GM23338 (cell line): ENCODE measurements at regions not wholly inside any gene's neighbourhood (a gene's known extent, or its start where the extent isn't known, plus 50 kb on each side); places are given as distances from the start of the nearest gene placed in this dataset.

Source experiments
- ATAC-seq: fragments of 200-7000 bp; cut with Tn5 transposase; 3 replicates; pipeline ENCODE4 v1.9.1; 2020
- DNase-seq: peaks from one replicate; pipeline ENCODE4 v3.0.0-alpha.2; 2015; ENCODE audit warnings: low spot score
- H2AFZ ChIP-seq: fragments of 200-600 bp; sonication (generic); 2 replicates; pipeline ENCODE4 v1.8.0; 2016; ENCODE audit warnings: antibody characterized with exemption, mild to moderate bottlenecking, moderate library complexity
- H3F3A ChIP-seq: fragments of 200-600 bp; sonication (generic); replicated peaks from 2 replicates; pipeline ENCODE4 v1.8.0; 2017; ENCODE audit warnings: antibody characterized with exemption, mixed run types, low read depth
- H3K27ac ChIP-seq: fragments of 200-600 bp; sonication (generic); 2 replicates; pipeline ENCODE4 v1.6.1; 2016; ENCODE audit warnings: low read depth
- H3K27me3 ChIP-seq: fragments of 200-600 bp; sonication (generic); 2 replicates; pipeline ENCODE4 v1.8.0; 2016; ENCODE audit warnings: mild to moderate bottlenecking, mixed run types, moderate library complexity; ENCODE audit not compliant: insufficient read depth
- H3K36me3 ChIP-seq: fragments of 200-600 bp; sonication (generic); 2 replicates; pipeline ENCODE4 v1.8.0; 2016; ENCODE audit warnings: mild to moderate bottlenecking; ENCODE audit not compliant: insufficient read depth
- H3K4me1 ChIP-seq: fragments of 200-600 bp; sonication (generic); 2 replicates; pipeline ENCODE4 v1.8.0; 2016; ENCODE audit warnings: mild to moderate bottlenecking, moderate library complexity; ENCODE audit not compliant: insufficient read depth
- H3K4me2 ChIP-seq: fragments of 200-600 bp; sonication (generic); 2 replicates; pipeline ENCODE4 v1.7.1; 2017; ENCODE audit warnings: mixed run types
- H3K4me3 ChIP-seq: fragments of 200-600 bp; sonication (generic); 2 replicates; pipeline ENCODE4 v1.6.1; 2016; ENCODE audit warnings: mixed run types
- H3K79me2 ChIP-seq: fragments of 200-600 bp; sonication (generic); replicated peaks from 2 replicates; pipeline ENCODE4 v1.8.0; 2017; ENCODE audit warnings: mild to moderate bottlenecking; ENCODE audit not compliant: insufficient read depth
- H3K9me2 ChIP-seq: fragments of 200-600 bp; sonication (generic); 2 replicates; pipeline ENCODE4 v1.8.0; 2017; ENCODE audit not compliant: insufficient read depth
- H4K20me1 ChIP-seq: fragments of 200-600 bp; sonication (generic); replicated peaks from 2 replicates; pipeline ENCODE4 v1.8.0; 2017; ENCODE audit warnings: mild to moderate bottlenecking; ENCODE audit not compliant: insufficient read depth
- H3K27ac Mint-ChIP-seq: 2 replicates; pipeline ENCODE4 v1.8.0; 2020; ENCODE audit warnings: inconsistent platforms, mild to moderate bottlenecking, moderate library complexity, mixed read lengths
- H3K27me3 Mint-ChIP-seq: 3 replicates; pipeline ENCODE4 v1.8.0; 2022; ENCODE audit warnings: low read depth, mild to moderate bottlenecking, moderate library complexity, mixed read lengths, inconsistent platforms; ENCODE audit not compliant: insufficient read depth, poor library complexity
- H3K36me3 Mint-ChIP-seq: 3 replicates; pipeline ENCODE4 v1.8.0; 2021; ENCODE audit warnings: low read depth, mild to moderate bottlenecking, inconsistent platforms, moderate library complexity, mixed read lengths
- H3K4me1 Mint-ChIP-seq: 3 replicates; pipeline ENCODE4 v1.8.0; 2020; ENCODE audit warnings: mild to moderate bottlenecking, inconsistent platforms, mixed read lengths
- H3K4me3 Mint-ChIP-seq: 3 replicates; pipeline ENCODE4 v1.8.0; 2021; ENCODE audit warnings: moderate library complexity, mild to moderate bottlenecking, inconsistent platforms, mixed read lengths
- H3K9me3 Mint-ChIP-seq: 3 replicates; pipeline ENCODE4 v1.8.0; 2020; ENCODE audit warnings: moderate library complexity, mild to moderate bottlenecking, inconsistent platforms, mixed read lengths
- CREB1 ChIP-seq: fragments of 250-450 bp; sonication (Bioruptor Pico); IDR thresholded peaks from 2 replicates; pipeline ENCODE4 v1.5.0; 2020; ENCODE audit warnings: low read depth, mild to moderate bottlenecking, moderate library complexity
- EZH2 ChIP-seq: fragments of 200-600 bp; sonication (generic); IDR thresholded peaks from one replicate; pipeline ENCODE4 v1.8.0; 2017; ENCODE audit warnings: antibody characterized with exemption, mild to moderate bottlenecking, low read depth; ENCODE audit not compliant: unreplicated experiment
- EZH2phosphoT487 ChIP-seq: fragments of 200-600 bp; sonication (generic); IDR thresholded peaks from one replicate; pipeline ENCODE4 v1.8.1; 2018; ENCODE audit warnings: antibody characterized with exemption; ENCODE audit not compliant: unreplicated experiment
- JUNB ChIP-seq: IDR thresholded peaks from one replicate; pipeline ENCODE4 v1.6.1; 2016; ENCODE audit warnings: antibody characterized with exemption; ENCODE audit not compliant: unreplicated experiment
- NANOG ChIP-seq: IDR thresholded peaks from 2 replicates; pipeline ENCODE4 v1.6.1; 2016; ENCODE audit warnings: antibody characterized with exemption, borderline replicate concordance
- POLR2AphosphoS5 ChIP-seq: IDR thresholded peaks from 2 replicates; pipeline ENCODE4 v1.6.1; 2016; ENCODE audit warnings: antibody characterized with exemption, low read depth
- STAT1 ChIP-seq: IDR thresholded peaks from one replicate; pipeline ENCODE4 v1.6.1; 2016; ENCODE audit warnings: antibody characterized with exemption; ENCODE audit not compliant: unreplicated experiment
- ZNF114 ChIP-seq: fragments of 250-450 bp; sonication (Bioruptor Pico); IDR thresholded peaks from 2 replicates; pipeline ENCODE4 v1.5.0; 2020; ENCODE audit warnings: mild to moderate bottlenecking, moderate library complexity
- ZNF331 ChIP-seq: fragments of 250-450 bp; sonication (Bioruptor Pico); IDR thresholded peaks from 2 replicates; pipeline ENCODE4 v1.5.0; 2020; ENCODE audit warnings: low read depth, mild to moderate bottlenecking, moderate library complexity
- TF ChIP-seq, protein P1 (sequence below), 2 experiments: fragments of 200-600 bp in 1 of 2; sonication (generic) in 1 of 2; conservative IDR thresholded peaks; 2 replicates each; pipeline versions ENCODE4 v1.5.1 to v1.6.1; 2016 to 2017; ENCODE audit warnings: antibody characterized with exemption in 2 of 2, low read depth in 2 of 2, mild to moderate bottlenecking in 2 of 2, moderate library complexity in 1 of 2
- TF ChIP-seq, protein P2 (sequence below): fragments of 250-450 bp; sonication (Bioruptor Pico); IDR thresholded peaks from 2 replicates; pipeline ENCODE4 v1.5.0; 2020; ENCODE audit warnings: mild to moderate bottlenecking, moderate library complexity
- TF ChIP-seq, protein P3 (sequence below): IDR thresholded peaks from 2 replicates; pipeline ENCODE4 v1.6.1; 2016; ENCODE audit warnings: antibody characterized with exemption

DNA sequence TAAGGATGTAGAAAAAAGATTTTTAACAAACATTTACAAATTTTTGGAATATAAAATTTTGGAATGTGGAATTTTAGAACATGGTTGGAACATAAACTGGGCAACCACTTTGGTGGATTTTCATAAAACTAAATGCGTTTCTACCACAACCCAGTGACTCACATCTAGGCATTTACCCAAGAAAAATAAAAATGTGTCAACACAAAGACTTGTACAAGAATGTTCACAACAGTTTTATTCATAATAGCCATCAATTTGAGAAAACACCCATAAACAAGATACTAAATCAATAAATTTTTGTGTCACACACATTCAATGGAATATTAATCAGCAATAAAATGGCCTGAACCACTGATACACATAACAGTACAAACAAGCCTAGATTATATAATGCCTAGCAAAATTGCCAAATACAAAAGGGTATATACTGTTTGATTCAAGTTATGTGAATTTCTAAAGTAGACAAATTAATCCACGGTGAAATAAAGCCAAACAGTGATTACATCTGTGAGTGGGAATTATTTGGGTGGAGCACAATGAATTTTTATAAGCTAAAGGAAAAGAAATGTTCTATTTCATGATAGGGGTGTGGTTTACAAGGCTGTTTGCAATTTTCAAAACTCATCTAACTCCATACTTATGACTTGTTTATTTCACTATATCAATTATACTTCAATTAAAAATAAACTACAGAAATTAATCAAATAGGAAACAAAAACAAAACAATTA, 415.2 kb upstream of the OR4E1 start (continued):
- TF ChIP-seq ZNF331 (CRISPR knock-in tag) (no peak), EZH2 (no peak), ZNF114 (CRISPR knock-in tag) (no peak), STAT1 (no peak), JUNB (no peak)
- TF ChIP-seq, protein P1, sequence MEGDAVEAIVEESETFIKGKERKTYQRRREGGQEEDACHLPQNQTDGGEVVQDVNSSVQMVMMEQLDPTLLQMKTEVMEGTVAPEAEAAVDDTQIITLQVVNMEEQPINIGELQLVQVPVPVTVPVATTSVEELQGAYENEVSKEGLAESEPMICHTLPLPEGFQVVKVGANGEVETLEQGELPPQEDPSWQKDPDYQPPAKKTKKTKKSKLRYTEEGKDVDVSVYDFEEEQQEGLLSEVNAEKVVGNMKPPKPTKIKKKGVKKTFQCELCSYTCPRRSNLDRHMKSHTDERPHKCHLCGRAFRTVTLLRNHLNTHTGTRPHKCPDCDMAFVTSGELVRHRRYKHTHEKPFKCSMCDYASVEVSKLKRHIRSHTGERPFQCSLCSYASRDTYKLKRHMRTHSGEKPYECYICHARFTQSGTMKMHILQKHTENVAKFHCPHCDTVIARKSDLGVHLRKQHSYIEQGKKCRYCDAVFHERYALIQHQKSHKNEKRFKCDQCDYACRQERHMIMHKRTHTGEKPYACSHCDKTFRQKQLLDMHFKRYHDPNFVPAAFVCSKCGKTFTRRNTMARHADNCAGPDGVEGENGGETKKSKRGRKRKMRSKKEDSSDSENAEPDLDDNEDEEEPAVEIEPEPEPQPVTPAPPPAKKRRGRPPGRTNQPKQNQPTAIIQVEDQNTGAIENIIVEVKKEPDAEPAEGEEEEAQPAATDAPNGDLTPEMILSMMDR (conservative IDR thresholded peaks at IDR 0.05; ENCODE audit: low read depth in 2 of 2) = no peak

DNA sequence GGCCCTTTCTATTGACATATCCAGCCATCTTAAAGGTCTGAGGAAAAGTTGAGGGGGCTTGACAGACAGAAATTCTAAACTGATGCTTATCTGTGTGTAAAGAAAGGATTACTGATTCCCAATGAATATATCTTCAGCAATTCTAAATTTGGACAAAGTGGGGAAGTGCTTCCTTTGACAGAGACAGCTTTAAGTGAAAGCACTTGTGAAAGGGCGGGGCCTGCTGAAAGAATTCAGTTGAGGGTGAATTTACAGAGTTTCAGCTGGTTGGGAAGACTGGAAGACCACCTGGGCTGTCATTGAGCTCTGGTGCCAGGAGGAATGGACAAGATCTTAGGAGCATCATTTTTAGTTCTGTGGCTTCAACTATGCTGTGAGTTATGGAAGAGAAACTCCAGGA, 412.5 kb upstream of the OR4E1 start:
- Mint-ChIP-seq H3K36me3 (no peaks in the 10 kb centered on the region), H3K4me1 (peaks cover 4% of the 10 kb centered on the region; the same call in 2 of the 3 replicates), H3K27ac (no peak overlapping the region), H3K4me3 (no peak overlapping the region), H3K9me3 (no peaks in the 10 kb centered on the region; the same call in 2 of the 3 replicates), H3K27me3 (no peaks in the 10 kb centered on the region)
- 0 out of 2 replicates have a peak, but pooled peaks cover 4% of the 10 kb centered on the region for H3K4me1 ChIP-seq
- no peaks in the 10 kb centered on the region for H3K36me3 ChIP-seq
- no peaks in the 10 kb centered on the region for H3F3A ChIP-seq
- no peaks in the 10 kb centered on the region for H4K20me1 ChIP-seq
- H3K27me3 ChIP-seq = no peaks in the 10 kb centered on the region
- H2AFZ ChIP-seq = no peak overlapping the region
- H3K9me2 ChIP-seq = no peaks in the 10 kb centered on the region; the same call in 1 of the 2 replicates
- DNase-seq (no peak), ATAC-seq (no peak)
- H3K27ac ChIP-seq = no peak overlapping the region
- no peaks in the 10 kb centered on the region for H3K79me2 ChIP-seq
- no peak overlapping the region for H3K4me2 ChIP-seq
- H3K4me3 ChIP-seq = no peak overlapping the region
- TF ChIP-seq, protein P2, sequence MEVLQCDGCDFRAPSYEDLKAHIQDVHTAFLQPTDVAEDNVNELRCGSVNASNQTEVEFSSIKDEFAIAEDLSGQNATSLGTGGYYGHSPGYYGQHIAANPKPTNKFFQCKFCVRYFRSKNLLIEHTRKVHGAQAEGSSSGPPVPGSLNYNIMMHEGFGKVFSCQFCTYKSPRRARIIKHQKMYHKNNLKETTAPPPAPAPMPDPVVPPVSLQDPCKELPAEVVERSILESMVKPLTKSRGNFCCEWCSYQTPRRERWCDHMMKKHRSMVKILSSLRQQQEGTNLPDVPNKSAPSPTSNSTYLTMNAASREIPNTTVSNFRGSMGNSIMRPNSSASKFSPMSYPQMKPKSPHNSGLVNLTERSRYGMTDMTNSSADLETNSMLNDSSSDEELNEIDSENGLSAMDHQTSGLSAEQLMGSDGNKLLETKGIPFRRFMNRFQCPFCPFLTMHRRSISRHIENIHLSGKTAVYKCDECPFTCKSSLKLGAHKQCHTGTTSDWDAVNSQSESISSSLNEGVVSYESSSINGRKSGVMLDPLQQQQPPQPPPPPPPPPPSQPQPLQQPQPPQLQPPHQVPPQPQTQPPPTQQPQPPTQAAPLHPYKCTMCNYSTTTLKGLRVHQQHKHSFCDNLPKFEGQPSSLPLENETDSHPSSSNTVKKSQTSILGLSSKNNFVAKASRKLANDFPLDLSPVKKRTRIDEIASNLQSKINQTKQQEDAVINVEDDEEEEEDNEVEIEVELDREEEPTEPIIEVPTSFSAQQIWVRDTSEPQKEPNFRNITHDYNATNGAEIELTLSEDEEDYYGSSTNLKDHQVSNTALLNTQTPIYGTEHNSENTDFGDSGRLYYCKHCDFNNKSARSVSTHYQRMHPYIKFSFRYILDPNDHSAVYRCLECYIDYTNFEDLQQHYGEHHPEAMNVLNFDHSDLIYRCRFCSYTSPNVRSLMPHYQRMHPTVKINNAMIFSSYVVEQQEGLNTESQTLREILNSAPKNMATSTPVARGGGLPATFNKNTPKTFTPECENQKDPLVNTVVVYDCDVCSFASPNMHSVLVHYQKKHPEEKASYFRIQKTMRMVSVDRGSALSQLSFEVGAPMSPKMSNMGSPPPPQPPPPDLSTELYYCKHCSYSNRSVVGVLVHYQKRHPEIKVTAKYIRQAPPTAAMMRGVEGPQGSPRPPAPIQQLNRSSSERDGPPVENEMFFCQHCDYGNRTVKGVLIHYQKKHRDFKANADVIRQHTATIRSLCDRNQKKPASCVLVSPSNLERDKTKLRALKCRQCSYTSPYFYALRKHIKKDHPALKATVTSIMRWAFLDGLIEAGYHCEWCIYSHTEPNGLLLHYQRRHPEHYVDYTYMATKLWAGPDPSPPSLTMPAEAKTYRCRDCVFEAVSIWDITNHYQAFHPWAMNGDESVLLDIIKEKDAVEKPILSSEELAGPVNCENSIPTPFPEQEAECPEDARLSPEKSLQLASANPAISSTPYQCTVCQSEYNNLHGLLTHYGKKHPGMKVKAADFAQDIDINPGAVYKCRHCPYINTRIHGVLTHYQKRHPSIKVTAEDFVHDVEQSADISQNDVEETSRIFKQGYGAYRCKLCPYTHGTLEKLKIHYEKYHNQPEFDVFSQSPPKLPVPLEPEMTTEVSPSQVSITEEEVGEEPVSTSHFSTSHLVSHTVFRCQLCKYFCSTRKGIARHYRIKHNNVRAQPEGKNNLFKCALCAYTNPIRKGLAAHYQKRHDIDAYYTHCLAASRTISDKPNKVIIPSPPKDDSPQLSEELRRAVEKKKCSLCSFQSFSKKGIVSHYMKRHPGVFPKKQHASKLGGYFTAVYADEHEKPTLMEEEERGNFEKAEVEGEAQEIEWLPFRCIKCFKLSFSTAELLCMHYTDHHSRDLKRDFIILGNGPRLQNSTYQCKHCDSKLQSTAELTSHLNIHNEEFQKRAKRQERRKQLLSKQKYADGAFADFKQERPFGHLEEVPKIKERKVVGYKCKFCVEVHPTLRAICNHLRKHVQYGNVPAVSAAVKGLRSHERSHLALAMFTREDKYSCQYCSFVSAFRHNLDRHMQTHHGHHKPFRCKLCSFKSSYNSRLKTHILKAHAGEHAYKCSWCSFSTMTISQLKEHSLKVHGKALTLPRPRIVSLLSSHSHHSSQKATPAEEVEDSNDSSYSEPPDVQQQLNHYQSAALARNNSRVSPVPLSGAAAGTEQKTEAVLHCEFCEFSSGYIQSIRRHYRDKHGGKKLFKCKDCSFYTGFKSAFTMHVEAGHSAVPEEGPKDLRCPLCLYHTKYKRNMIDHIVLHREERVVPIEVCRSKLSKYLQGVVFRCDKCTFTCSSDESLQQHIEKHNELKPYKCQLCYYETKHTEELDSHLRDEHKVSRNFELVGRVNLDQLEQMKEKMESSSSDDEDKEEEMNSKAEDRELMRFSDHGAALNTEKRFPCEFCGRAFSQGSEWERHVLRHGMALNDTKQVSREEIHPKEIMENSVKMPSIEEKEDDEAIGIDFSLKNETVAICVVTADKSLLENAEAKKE (CRISPR knock-in tag) = no peak
- no peak for TF ChIP-seq CREB1 (CRISPR knock-in tag)
- no peak for TF ChIP-seq STAT1
- TF ChIP-seq, protein P3, sequence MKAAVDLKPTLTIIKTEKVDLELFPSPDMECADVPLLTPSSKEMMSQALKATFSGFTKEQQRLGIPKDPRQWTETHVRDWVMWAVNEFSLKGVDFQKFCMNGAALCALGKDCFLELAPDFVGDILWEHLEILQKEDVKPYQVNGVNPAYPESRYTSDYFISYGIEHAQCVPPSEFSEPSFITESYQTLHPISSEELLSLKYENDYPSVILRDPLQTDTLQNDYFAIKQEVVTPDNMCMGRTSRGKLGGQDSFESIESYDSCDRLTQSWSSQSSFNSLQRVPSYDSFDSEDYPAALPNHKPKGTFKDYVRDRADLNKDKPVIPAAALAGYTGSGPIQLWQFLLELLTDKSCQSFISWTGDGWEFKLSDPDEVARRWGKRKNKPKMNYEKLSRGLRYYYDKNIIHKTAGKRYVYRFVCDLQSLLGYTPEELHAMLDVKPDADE = no peak
- TF ChIP-seq ZNF331 (CRISPR knock-in tag) = no peak
- TF ChIP-seq POLR2AphosphoS5 = no peak
- TF ChIP-seq EZH2 = no peak
- TF ChIP-seq ZNF114 (CRISPR knock-in tag) = no peak
- no peak for TF ChIP-seq JUNB
- no peak for TF ChIP-seq EZH2phosphoT487
- no peak for TF ChIP-seq NANOG
- TF ChIP-seq, protein P1 (conservative IDR thresholded peaks at IDR 0.05; ENCODE audit: low read depth in 2 of 2) = no peak
